ENCODE measurements at regions not wholly inside any gene's neighbourhood (a gene's known extent, or its start where the extent isn't known, plus 50 kb on each side); places are given as distances from the start of the nearest gene placed in this dataset.
"Not testable (repeated sequence)": the region's sequence is repeated elsewhere in the genome, so short reads cannot be mapped to it uniquely, and the experiment has no call there.

GRCh38 chr20:48528346-48528745, 299.5 kb downstream of the PREX1 start:
- DNase-seq: no peak

- no peak for DNase-seq
Observed at GRCh38 chr20:48527771-48528170, 300.0 kb downstream of the PREX1 start.

GRCh38 chr20:48526936-48527335, 300.9 kb downstream of the PREX1 start:
- DNase-seq: no peak

- no peak for DNase-seq
Observed at GRCh38 chr20:48525400-48525799, 302.4 kb downstream of the PREX1 start.

GRCh38 chr20:48524582-48524981, 303.2 kb downstream of the PREX1 start:
- DNase-seq: no peak

- peak; percentile 33 to 48 for DNase-seq
Observed at GRCh38 chr20:48523191-48523995, 304.4 kb downstream of the PREX1 start.

- no peak for DNase-seq
Observed at GRCh38 chr20:48521121-48521520, 306.7 kb downstream of the PREX1 start.

- DNase-seq: not testable (repeated sequence)
Observed at GRCh38 chr20:48516196-48516595, 311.6 kb downstream of the PREX1 start.

GRCh38 chr20:48514577-48514976, 313.2 kb downstream of the PREX1 start:
- not testable (repeated sequence) for DNase-seq

GRCh38 chr20:48512539-48512938, 315.3 kb downstream of the PREX1 start:
- not testable (repeated sequence) for DNase-seq

GRCh38 chr20:48505066-48505465, 322.7 kb downstream of the PREX1 start:
- DNase-seq: not testable (repeated sequence)

GRCh38 chr20:48503166-48503815, 324.5 kb downstream of the PREX1 start:
- no peak for DNase-seq

GRCh38 chr20:48502758-48503157, 325.0 kb downstream of the PREX1 start:
- DNase-seq: no peak

- no peak for DNase-seq
Observed at GRCh38 chr20:48502016-48502415, 325.8 kb downstream of the PREX1 start.

GRCh38 chr20:48500900-48501299, 326.9 kb downstream of the PREX1 start:
- not testable (repeated sequence) for DNase-seq

GRCh38 chr20:48498939-48499338, 328.9 kb downstream of the PREX1 start:
- DNase-seq: not testable (repeated sequence)

GRCh38 chr20:48498125-48498524, 329.7 kb downstream of the PREX1 start:
- not testable (repeated sequence) for DNase-seq

GRCh38 chr20:48493966-48494365, 333.8 kb downstream of the PREX1 start:
- DNase-seq: no peak

- DNase-seq: not testable (repeated sequence)
Observed at GRCh38 chr20:48493331-48493730, 334.5 kb downstream of the PREX1 start.

- no peak for DNase-seq
Observed at GRCh38 chr20:48492715-48493070, 335.1 kb downstream of the PREX1 start.

GRCh38 chr20:48492015-48492714, 335.6 kb downstream of the PREX1 start:
- no peak for DNase-seq

- DNase-seq: no peak
Observed at GRCh38 chr20:48490961-48491831, 336.6 kb downstream of the PREX1 start.

- DNase-seq: not testable (repeated sequence)
Observed at GRCh38 chr20:48490341-48490740, 337.5 kb downstream of the PREX1 start.
